ENCODE measurements at regions not wholly inside any gene's neighbourhood (a gene's known extent, or its start where the extent isn't known, plus 50 kb on each side); places are given as distances from the start of the nearest gene placed in this dataset.

DNA sequence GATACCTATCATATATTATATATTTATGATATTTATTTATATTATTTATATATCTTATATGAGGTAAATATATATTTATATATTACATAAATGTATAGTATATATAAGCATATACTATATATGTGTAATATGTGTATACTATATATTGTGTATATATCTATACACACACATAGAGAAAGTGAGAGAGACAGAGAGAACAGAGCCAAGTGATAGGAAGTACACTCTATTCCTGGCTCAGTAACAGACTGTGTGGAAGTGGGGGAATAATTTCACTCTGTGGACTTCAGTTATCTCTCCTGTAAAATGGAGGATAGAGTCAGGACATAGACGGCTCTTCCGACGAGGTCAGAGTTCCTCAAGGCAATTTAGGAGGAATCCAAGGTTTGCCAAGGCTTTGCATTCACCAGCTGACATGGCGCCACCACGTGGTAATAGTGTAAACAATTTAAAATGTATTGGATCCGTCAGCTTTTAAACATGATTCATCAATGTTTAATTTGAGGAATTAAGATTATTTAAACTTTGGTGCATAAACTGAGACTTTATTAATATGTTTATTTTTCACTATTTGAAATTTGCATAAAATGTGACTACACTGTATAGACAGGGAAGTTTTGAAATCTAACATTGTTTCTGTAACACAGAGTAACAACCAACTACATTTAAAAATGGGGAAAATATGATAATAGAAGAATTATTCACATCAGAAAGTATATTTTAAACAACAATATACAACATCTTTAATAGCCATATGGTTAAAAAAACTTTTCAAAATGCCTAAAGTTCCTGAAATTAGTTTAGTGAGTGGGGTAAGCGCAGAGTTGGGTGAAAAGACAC, 75.4 kb upstream of the TMEM244 start:
- no peak overlapping the region for H3K4me3 ChIP-seq (replicated peaks in 1 of 2; ENCODE audit: low read depth in 2 of 2, low read length in 2 of 2)
- peak; percentile 73 to 83 for DNase-seq (ENCODE audit: low read depth in 2 of 2)
- peak; percentile 41 for TF ChIP-seq CTCF (IDR thresholded peaks at IDR 0.05; ENCODE audit: low read depth, low read length)

DNA sequence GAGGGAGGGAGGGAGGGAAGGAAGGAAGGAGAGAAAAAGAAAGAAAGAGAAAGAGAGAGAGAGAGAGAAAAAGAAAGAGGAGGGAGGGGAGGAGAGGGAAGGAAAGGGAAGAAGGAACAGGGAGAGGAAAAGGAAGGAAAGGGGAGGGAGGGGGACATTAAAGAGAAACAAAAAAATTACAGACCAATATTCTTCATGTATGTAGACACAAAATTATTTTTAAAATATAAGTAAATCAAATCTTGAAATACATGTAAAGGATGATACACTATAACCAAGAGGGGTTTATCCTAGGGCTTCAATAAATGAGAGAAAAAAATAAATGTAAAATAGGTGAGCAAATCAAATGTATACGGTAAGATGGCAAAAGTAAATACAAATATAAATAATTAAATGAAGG, 71.2 kb upstream of the TMEM244 start:
- no peak for DNase-seq (ENCODE audit: low read depth in 2 of 2)
- no peak for TF ChIP-seq CTCF (IDR thresholded peaks at IDR 0.05; ENCODE audit: low read depth, low read length)
- no peak overlapping the region for H3K4me3 ChIP-seq (replicated peaks in 1 of 2; ENCODE audit: low read depth in 2 of 2, low read length in 2 of 2)

DNA sequence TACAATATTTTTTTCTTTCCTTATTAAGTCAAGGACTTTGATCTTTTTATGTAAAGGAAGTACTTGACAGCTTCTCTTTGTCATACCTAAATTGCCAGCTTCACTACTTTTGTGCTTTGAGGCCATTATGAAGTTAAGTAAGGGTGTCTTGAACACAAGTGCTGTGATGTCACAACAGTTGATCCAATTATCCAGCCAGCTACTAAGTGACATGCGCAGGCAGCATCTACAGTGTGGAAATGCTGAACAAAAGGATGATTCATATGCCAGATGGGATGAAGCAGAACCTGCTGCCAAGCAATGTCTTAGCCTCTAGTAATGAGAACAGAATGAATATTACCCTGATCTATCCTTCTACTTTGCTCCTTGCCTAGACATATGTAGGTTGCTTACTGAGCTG, 68.3 kb upstream of the TMEM244 start:
- H3K4me3 ChIP-seq (replicated peaks in 1 of 2; ENCODE audit: low read depth in 2 of 2, low read length in 2 of 2) = no peak overlapping the region
- no peak for TF ChIP-seq CTCF (IDR thresholded peaks at IDR 0.05; ENCODE audit: low read depth, low read length)
- DNase-seq (ENCODE audit: low read depth in 2 of 2) = peak; percentile 72 to 93

DNA sequence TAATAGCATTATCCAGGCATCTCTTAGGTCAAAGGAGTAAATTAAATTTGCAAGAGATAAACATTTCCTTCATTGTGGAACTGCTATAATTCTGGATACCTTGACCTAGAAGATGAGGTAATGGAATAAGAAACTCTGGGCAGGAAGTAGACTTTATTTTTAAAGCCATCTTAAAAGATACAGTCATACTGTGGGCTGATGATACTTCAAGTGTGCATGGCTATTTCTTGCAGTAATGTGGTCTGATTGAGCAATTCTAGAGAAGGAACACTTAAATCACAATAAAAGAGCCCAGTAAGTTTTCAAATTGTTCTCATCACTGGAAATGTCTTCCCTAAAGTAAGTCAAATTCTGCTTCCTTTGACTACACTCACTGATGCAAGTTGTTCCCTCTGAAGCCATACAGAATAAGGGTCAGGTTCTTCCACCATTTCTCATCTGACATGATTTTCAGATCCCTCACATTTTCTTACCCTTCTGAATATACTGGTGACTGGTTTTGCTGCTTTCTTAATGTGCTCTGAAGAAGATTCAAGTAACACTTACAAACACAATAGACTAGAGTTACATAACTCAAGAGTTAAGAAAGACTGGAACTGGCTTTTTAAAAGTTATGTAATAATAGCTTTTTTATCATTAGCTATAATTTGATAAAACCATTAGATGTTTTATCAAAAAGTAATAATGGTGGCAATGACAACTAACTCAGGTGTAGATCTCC, 62.6 kb upstream of the TMEM244 start:
- no peak overlapping the region for H3K4me3 ChIP-seq (replicated peaks in 1 of 2; ENCODE audit: low read depth in 2 of 2, low read length in 2 of 2)
- peak; percentile 20 to 84 for DNase-seq (ENCODE audit: low read depth in 2 of 2)
- TF ChIP-seq CTCF (IDR thresholded peaks at IDR 0.05; ENCODE audit: low read depth, low read length) = no peak

- no peak for DNase-seq (ENCODE audit: low read depth in 2 of 2)
- no peak for TF ChIP-seq CTCF (IDR thresholded peaks at IDR 0.05; ENCODE audit: low read depth, low read length)
- H3K4me3 ChIP-seq (replicated peaks in 1 of 2; ENCODE audit: low read depth in 2 of 2, low read length in 2 of 2) = no peak overlapping the region
Measured at GRCh38 chr6:129921169-129921817, 60.2 kb upstream of the TMEM244 start.

GRCh38 chr6:129920103-129920798, 59.1 kb upstream of the TMEM244 start:
- no peak overlapping the region for H3K4me3 ChIP-seq (replicated peaks in 1 of 2; ENCODE audit: low read depth in 2 of 2, low read length in 2 of 2)
- peak; percentile 15 to 65 for DNase-seq (ENCODE audit: low read depth in 2 of 2)
- no peak for TF ChIP-seq CTCF (IDR thresholded peaks at IDR 0.05; ENCODE audit: low read depth, low read length)

Data from cardiac fibroblast (primary cell).